H9 (cell line): ENCODE measurements at regions not wholly inside any gene's neighbourhood (a gene's known extent, or its start where the extent isn't known, plus 50 kb on each side); places are given as distances from the start of the nearest gene placed in this dataset.

ENCODE experiments used
- DNase-seq: peaks from one replicate; pipeline ENCODE4 v3.0.0-alpha.2; 2017
- H2AFZ ChIP-seq: one replicate; pipeline ENCODE4 v1.6.1; 2013; ENCODE audit warnings: mild to moderate bottlenecking, low read length, control low read depth, moderate library complexity
- H2AK5ac ChIP-seq: 2 replicates; pipeline ENCODE4 v1.6.1; 2013; ENCODE audit warnings: low read length, control low read depth, mixed read lengths; ENCODE audit not compliant: insufficient read length
- H2BK120ac ChIP-seq: one replicate; pipeline ENCODE4 v1.6.1; 2013; ENCODE audit warnings: low read depth, mild to moderate bottlenecking, low read length, control low read depth, inconsistent platforms; ENCODE audit not compliant: poor library complexity, severe bottlenecking
- H2BK12ac ChIP-seq: 2 replicates; pipeline ENCODE4 v1.6.1; 2013; ENCODE audit warnings: low read length, control low read depth, mixed read lengths, low read depth; ENCODE audit not compliant: insufficient read length
- H2BK15ac ChIP-seq: 2 replicates; pipeline ENCODE4 v1.6.1; 2013; ENCODE audit warnings: low read depth, low read length, control low read depth
- H2BK20ac ChIP-seq: one replicate; pipeline ENCODE4 v1.6.1; 2013; ENCODE audit warnings: low read depth, mild to moderate bottlenecking, low read length, control low read depth, inconsistent platforms; ENCODE audit not compliant: poor library complexity, severe bottlenecking
- H2BK5ac ChIP-seq: 2 replicates; pipeline ENCODE4 v1.6.1; 2013; ENCODE audit warnings: low read length, control low read depth, mixed read lengths; ENCODE audit not compliant: insufficient read length
- H3K14ac ChIP-seq: 2 replicates; pipeline ENCODE4 v1.6.1; 2013; ENCODE audit warnings: low read length, control low read depth; ENCODE audit not compliant: insufficient read depth
- H3K18ac ChIP-seq: 2 replicates; pipeline ENCODE4 v1.6.1; 2013; ENCODE audit warnings: low read depth, mild to moderate bottlenecking, mixed read lengths, low read length, control low read depth; ENCODE audit not compliant: insufficient read length
- H3K23ac ChIP-seq: 2 replicates; pipeline ENCODE4 v1.6.1; 2013; ENCODE audit warnings: low read length, control low read depth, mixed read lengths, low read depth; ENCODE audit not compliant: insufficient read length
- H3K23me2 ChIP-seq: 2 replicates; pipeline ENCODE4 v1.6.1; 2013; ENCODE audit warnings: low read depth, mild to moderate bottlenecking, mixed read lengths, low read length, control low read depth; ENCODE audit not compliant: insufficient read length, poor library complexity, severe bottlenecking
- H3K27ac ChIP-seq: 2 replicates; pipeline ENCODE4 v1.5.1; 2013; ENCODE audit warnings: low read length, control low read depth, mixed read lengths, low read depth; ENCODE audit not compliant: insufficient read length
- H3K27me3 ChIP-seq: 2 replicates; pipeline ENCODE4 v1.6.1; 2013; ENCODE audit warnings: low read length, control low read depth, inconsistent platforms; ENCODE audit not compliant: insufficient read depth
- H3K4ac ChIP-seq: 2 replicates; pipeline ENCODE4 v1.6.1; 2013; ENCODE audit warnings: low read depth, mild to moderate bottlenecking, control low read depth, inconsistent platforms, low read length, moderate library complexity
- H3K4me1 ChIP-seq: 2 replicates; pipeline ENCODE4 v1.6.1; 2013; ENCODE audit warnings: low read length, control low read depth, inconsistent platforms; ENCODE audit not compliant: insufficient read depth
- H3K4me2 ChIP-seq: 2 replicates; pipeline ENCODE4 v1.6.1; 2013; ENCODE audit warnings: low read length, control low read depth, mixed read lengths; ENCODE audit not compliant: insufficient read length, insufficient read depth
- H3K56ac ChIP-seq: 2 replicates; pipeline ENCODE4 v1.6.1; 2013; ENCODE audit warnings: low read depth, mild to moderate bottlenecking, mixed read lengths, low read length, control low read depth; ENCODE audit not compliant: insufficient read length
- H3K79me1 ChIP-seq: 2 replicates; pipeline ENCODE4 v1.6.1; 2013; ENCODE audit warnings: low read depth, mild to moderate bottlenecking, moderate library complexity, low read length, control low read depth, inconsistent platforms; ENCODE audit not compliant: insufficient read depth, poor library complexity, severe bottlenecking
- H3K79me2 ChIP-seq: 2 replicates; pipeline ENCODE4 v1.6.1; 2013; ENCODE audit warnings: low read length, control low read depth, inconsistent platforms; ENCODE audit not compliant: insufficient read depth
- H3K9ac ChIP-seq: 2 replicates; pipeline ENCODE4 v1.6.1; 2013; ENCODE audit warnings: low read length, control low read depth, mixed read lengths; ENCODE audit not compliant: insufficient read length; ENCODE audit errors: extremely low read depth
- H3K9me3 ChIP-seq: one replicate; pipeline ENCODE4 v1.6.1; 2013; ENCODE audit warnings: low read depth, low read length, inconsistent platforms; ENCODE audit not compliant: control insufficient read depth
- H3T11ph ChIP-seq: one replicate; pipeline ENCODE4 v1.6.1; 2013; ENCODE audit warnings: mild to moderate bottlenecking, low read length, control low read depth, inconsistent platforms
- H4K20me1 ChIP-seq: one replicate; pipeline ENCODE4 v1.6.1; 2013; ENCODE audit not compliant: control insufficient read depth, insufficient read length, insufficient read depth
- H4K5ac ChIP-seq: 2 replicates; pipeline ENCODE4 v1.6.1; 2013; ENCODE audit warnings: low read depth, mild to moderate bottlenecking, mixed read lengths, low read length, control low read depth; ENCODE audit not compliant: insufficient read length
- H4K8ac ChIP-seq: replicated peaks from 2 replicates; pipeline ENCODE4 v1.6.1; 2013; ENCODE audit warnings: low read length, control low read depth, mixed read lengths, low read depth; ENCODE audit not compliant: insufficient read length
- H4K91ac ChIP-seq: 2 replicates; pipeline ENCODE4 v1.6.1; 2013; ENCODE audit warnings: low read depth, mild to moderate bottlenecking, moderate library complexity, mixed read lengths, low read length, control low read depth; ENCODE audit not compliant: insufficient read length
- H3K27ac Mint-ChIP-seq, 3 experiments: 2 replicates in 2 of 3; 3 replicates in 1 of 3; pipeline ENCODE4 v1.8.0; 2020 to 2021; ENCODE audit warnings: mixed read lengths in 3 of 3, mild to moderate bottlenecking in 1 of 3, moderate library complexity in 1 of 3
- H3K27me3 Mint-ChIP-seq: 2 replicates; pipeline ENCODE4 v1.8.0; 2021; ENCODE audit warnings: low read depth, mild to moderate bottlenecking, moderate library complexity, mixed read lengths
- H3K36me3 Mint-ChIP-seq, 3 experiments: 2 replicates in 2 of 3; 3 replicates in 1 of 3; pipeline ENCODE4 v1.8.0; 2020 to 2021; ENCODE audit warnings: low read depth in 3 of 3, mixed read lengths in 3 of 3; ENCODE audit not compliant: insufficient read depth in 1 of 3
- H3K4me1 Mint-ChIP-seq, 2 experiments: 2 replicates each; pipeline ENCODE4 v1.8.0; 2020; ENCODE audit warnings: mixed read lengths in 2 of 2
- H3K4me3 Mint-ChIP-seq, 2 experiments: 2 replicates in 1 of 2; 3 replicates in 1 of 2; pipeline ENCODE4 v1.8.0; 2020 to 2021; ENCODE audit warnings: mild to moderate bottlenecking in 2 of 2, mixed read lengths in 2 of 2, moderate library complexity in 1 of 2
- H3K9me3 Mint-ChIP-seq, 2 experiments: 2 replicates in 1 of 2; 3 replicates in 1 of 2; pipeline ENCODE4 v1.8.0; 2020; ENCODE audit warnings: mild to moderate bottlenecking in 2 of 2, mixed read lengths in 2 of 2, moderate library complexity in 1 of 2
- CTCF ChIP-seq: fragments of 200-600 bp; sonication (generic); conservative IDR thresholded peaks from 3 replicates; pipeline ENCODE4 v1.8.0; 2021; ENCODE audit warnings: antibody characterized with exemption, mild to moderate bottlenecking
- WGBS: extraction: QIAGEN DNeasy Blood & Tissue Kit; methylation state at CpG from one replicate; pipeline ENCODE4 v1.1.7; 2013; ENCODE audit warnings: missing lambda C conversion rate, low lambda C conversion rate, mixed read lengths; ENCODE audit not compliant: insufficient read length; ENCODE audit errors: extremely low coverage; 5-methylcytosine and 5-hydroxymethylcytosine counted together

- Histone ChIP-seq H2BK15ac (no peak overlapping the region), H2BK12ac (no peak overlapping the region), H3K27me3 (no peaks in the 10 kb centered on the region), H3K23me2 (no peaks in the 10 kb centered on the region), H3K9me3 (no peaks in the 10 kb centered on the region), H4K5ac (no peak overlapping the region), H3K4me2 (no peak overlapping the region), H4K91ac (no peak overlapping the region), H3K18ac (no peak overlapping the region), H3K79me1 (no peaks in the 10 kb centered on the region), H3K56ac (no peak overlapping the region), H3K23ac (no peak overlapping the region), H3K4me1 (no peaks in the 10 kb centered on the region), H2BK5ac (no peak overlapping the region), H2AK5ac (no peak overlapping the region), H3K27ac (no peak overlapping the region), H3K14ac (no peak overlapping the region), H3K4ac (no peak overlapping the region), H2AFZ (no peak overlapping the region), H2BK20ac (no peak overlapping the region), H4K20me1 (no peaks in the 10 kb centered on the region), H3K79me2 (no peaks in the 10 kb centered on the region), H3K9ac (no peak overlapping the region), H4K8ac (no peak overlapping the region), H2BK120ac (no peak overlapping the region), H3T11ph (no peak overlapping the region)
- DNase-seq: no peak
- H3K36me3 Mint-ChIP-seq: peaks cover 2 to 8% (median 6%) of the 10 kb centered on the region in 3 experiments; a peak in 4 of 7 replicates
- no peaks in the 10 kb centered on the region for H3K4me1 Mint-ChIP-seq
- no peak for TF ChIP-seq CTCF
- no peak overlapping the region for H3K27ac Mint-ChIP-seq
- no CpG with 5 or more reads among the region's 7 CpGs for WGBS
- peaks cover 5% of the 10 kb centered on the region for H3K27me3 Mint-ChIP-seq
- H3K4me3 Mint-ChIP-seq: no peak overlapping the region
- peaks cover 26 to 28% of the 10 kb centered on the region in 2 experiments for H3K9me3 Mint-ChIP-seq
These were observed 57.2 kb downstream of the C16orf82 start for GRCh38 chr16:27123795-27124409.
